Endothelial cell of umbilical vein (primary cell): ENCODE measurements at regions not wholly inside any gene's neighbourhood (a gene's known extent, or its start where the extent isn't known, plus 50 kb on each side); places are given as distances from the start of the nearest gene placed in this dataset.

ENCODE experiments used
- BruUV-seq: library from RNA; stranded (reverse); fragments of 400-500 nt; replicated peaks from 2 replicates; lab custom pipeline; 2021; lab: Mats Ljungman, UMichigan
- CTCF ChIA-PET: fragments of 300-600, 350-600 bp; sonication (Branson Sonifier 250); formaldehyde crosslinking; loops from one replicate; lab custom pipeline; 2021; ENCODE audit warnings: antibody characterized with exemption, inconsistent platforms; lab: Charles Lee
- POLR2A ChIA-PET: fragments of 300-600, 350-600 bp; sonication (Branson Sonifier 250); formaldehyde crosslinking; loops from one replicate; lab custom pipeline; 2021; ENCODE audit warnings: antibody characterized with exemption, inconsistent platforms; lab: Charles Lee
- DNase-seq: peaks from one replicate; pipeline ENCODE4 v3.0.0-alpha.2; 2011; ENCODE audit warnings: low read depth, low spot score
- FAIRE-seq: peaks from 2 replicates; lab custom pipeline; 2011; peaks lifted over from hg19 to GRCh38; lab: Jason Lieb, UNC
- H2AFZ ChIP-seq: 2 replicates; pipeline ENCODE4 v1.6.0; 2012; ENCODE audit warnings: low read depth, low read length, control low read depth, inconsistent platforms
- H3K27ac ChIP-seq: 2 replicates; pipeline ENCODE4 v1.5.1; 2011; ENCODE audit warnings: low read depth, mild to moderate bottlenecking, control low read depth, low read length, moderate library complexity; ENCODE audit not compliant: insufficient read depth
- H3K27me3 ChIP-seq, 2 experiments: 2 replicates each; pipeline versions ENCODE4 v1.6.0 to v1.6.1; 2011; ENCODE audit warnings: low read length in 2 of 2, mixed read lengths in 1 of 2; ENCODE audit not compliant: control insufficient read depth in 2 of 2, insufficient read depth in 2 of 2
- H3K36me3 ChIP-seq, 2 experiments: 2 replicates in 1 of 2; 3 replicates in 1 of 2; pipeline ENCODE4 v1.5.1; 2011; ENCODE audit warnings: low read length in 2 of 2, mild to moderate bottlenecking in 1 of 2, moderate library complexity in 1 of 2; ENCODE audit not compliant: control insufficient read depth in 2 of 2, insufficient read depth in 2 of 2; ENCODE audit errors: extremely low read depth in 1 of 2
- H3K4me1 ChIP-seq: 3 replicates; pipeline ENCODE4 v1.5.1; 2011; ENCODE audit warnings: mild to moderate bottlenecking, low read length; ENCODE audit not compliant: control insufficient read depth, insufficient read depth; ENCODE audit errors: extremely low read depth
- H3K4me2 ChIP-seq: 2 replicates; pipeline ENCODE4 v1.6.1; 2011; ENCODE audit warnings: low read length, control low read depth, mixed read lengths; ENCODE audit not compliant: insufficient read depth
- H3K4me3 ChIP-seq, 3 experiments: fragments of 200-600 bp in 1 of 3; sonication (generic), shearing (Covaris generic) in 1 of 3; replicated peaks in 1 of 3; 2 replicates each; pipeline ENCODE4 v1.5.1; 2011 to 2016; ENCODE audit warnings: control low read depth in 3 of 3, low read length in 3 of 3, mild to moderate bottlenecking in 2 of 3, inconsistent platforms in 1 of 3, low read depth in 1 of 3, moderate library complexity in 1 of 3; ENCODE audit not compliant: insufficient read depth in 1 of 3
- H3K79me2 ChIP-seq: 2 replicates; pipeline ENCODE4 v1.6.0; 2012; ENCODE audit warnings: low read length, inconsistent platforms; ENCODE audit not compliant: control insufficient read depth, insufficient read depth
- H3K9ac ChIP-seq: replicated peaks from 2 replicates; pipeline ENCODE3; 2011; ENCODE audit warnings: low read length, control low read depth; ENCODE audit not compliant: insufficient read depth; ENCODE audit errors: extremely low read depth
- H3K9me1 ChIP-seq: replicated peaks from 3 replicates; pipeline ENCODE4 v1.6.0; 2011; ENCODE audit warnings: mild to moderate bottlenecking, low read length; ENCODE audit not compliant: control insufficient read depth, insufficient read depth; ENCODE audit errors: extremely low read depth
- H3K9me3 ChIP-seq: replicated peaks from 2 replicates; pipeline ENCODE4 v1.5.1; 2012; ENCODE audit warnings: low read length, inconsistent platforms; ENCODE audit not compliant: control insufficient read depth, insufficient read depth
- H4K20me1 ChIP-seq: replicated peaks from 2 replicates; pipeline ENCODE3; 2011; ENCODE audit warnings: mild to moderate bottlenecking, low read length; ENCODE audit not compliant: control insufficient read depth, insufficient read depth; ENCODE audit errors: extremely low read depth
- EZH2 ChIP-seq: IDR thresholded peaks from 2 replicates; pipeline ENCODE4 v1.6.1; 2012; ENCODE audit warnings: borderline replicate concordance, low read depth, mild to moderate bottlenecking, moderate library complexity, low read length, inconsistent platforms; ENCODE audit not compliant: severe bottlenecking
- FOS ChIP-seq: IDR thresholded peaks from 2 replicates; pipeline ENCODE4 v1.6.1; 2011; ENCODE audit warnings: mild to moderate bottlenecking, low read length, moderate library complexity, borderline replicate concordance; ENCODE audit not compliant: insufficient read depth
- GATA2 ChIP-seq: IDR thresholded peaks from 2 replicates; pipeline ENCODE4 v1.7.0; 2011; ENCODE audit warnings: low read depth, mild to moderate bottlenecking, moderate library complexity, mixed read lengths, low read length; ENCODE audit not compliant: insufficient read length, insufficient read depth
- JUN ChIP-seq: IDR thresholded peaks from 2 replicates; pipeline ENCODE4 v1.6.1; 2011; ENCODE audit warnings: borderline replicate concordance, low read depth; ENCODE audit not compliant: insufficient read length, insufficient read depth
- MAX ChIP-seq: IDR thresholded peaks from 2 replicates; pipeline ENCODE4 v1.6.1; 2011; ENCODE audit not compliant: insufficient read depth, insufficient read length
- MYC ChIP-seq: IDR thresholded peaks from one replicate; pipeline ENCODE4 v1.6.1; 2011; ENCODE audit warnings: mild to moderate bottlenecking, low read depth, low read length
- POLR2A ChIP-seq: IDR thresholded peaks from 2 replicates; pipeline ENCODE4 v1.6.1; 2012; ENCODE audit warnings: low read depth, mild to moderate bottlenecking, control low read depth, low read length
- POLR2AphosphoS5 ChIP-seq: IDR thresholded peaks from 2 replicates; pipeline ENCODE4 v1.6.1; 2012; ENCODE audit warnings: low read depth, mild to moderate bottlenecking, control low read depth, low read length, moderate library complexity; ENCODE audit not compliant: insufficient read depth
- dilution Hi-C: fragments of 300-500 bp; cut with MboI; formaldehyde crosslinking; loops from one replicate; pipeline ENCODE4 v1.15.0; 2019; ENCODE audit warnings: low sequenced_read_pairs; ENCODE audit not compliant: extremely low pct_ligation_motif_present
- intact Hi-C: fragments of 100-400 bp; cut with micrococcal nuclease; formaldehyde crosslinking; loops from one replicate; pipeline ENCODE4 v1.10.0; 2022
- TF ChIP-seq, protein P1 (sequence below), 2 donors: IDR thresholded peaks; 1 replicate in 1 of 2; 2 replicates in 1 of 2; pipeline ENCODE4 v1.5.1; 2011; ENCODE audit warnings: low read length in 2 of 2, mild to moderate bottlenecking in 2 of 2, moderate library complexity in 2 of 2, control low read depth in 1 of 2, inconsistent platforms in 1 of 2, low read depth in 1 of 2; ENCODE audit not compliant: insufficient read depth in 1 of 2; ENCODE audit errors: extremely low read depth in 1 of 2

DNA sequence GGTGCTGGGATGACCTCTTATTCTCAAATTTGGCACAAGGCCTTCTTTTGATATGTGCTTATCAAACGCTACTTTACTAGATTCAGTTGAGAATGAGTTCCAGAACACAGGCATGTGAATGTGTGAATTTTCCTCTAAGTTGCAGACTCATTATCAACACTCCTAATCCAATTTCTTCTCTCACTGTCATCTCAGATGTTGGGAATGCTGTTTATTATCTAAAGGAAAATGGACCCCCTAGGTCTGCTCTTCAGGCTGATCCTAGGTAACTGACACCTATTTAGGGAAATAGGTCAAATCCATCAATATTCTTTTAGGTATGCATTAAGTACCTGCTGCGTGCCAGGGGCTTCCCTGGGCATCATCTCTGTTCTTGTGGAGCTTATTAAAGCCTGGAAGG is 215.0 kb upstream of the NOX3 start:
- BruUV-seq, result no TSS peak
- Histone ChIP-seq H3K27ac (no peak overlapping the region), H3K9ac (no peak overlapping the region), H3K79me2 (no peaks in the 10 kb centered on the region), H3K4me2 (no peak overlapping the region), H3K9me3 (no peaks in the 10 kb centered on the region), H3K4me3 (no peak overlapping the region), H3K4me1 (no peaks in the 10 kb centered on the region), H4K20me1 (no peaks in the 10 kb centered on the region), H2AFZ (no peak overlapping the region), H3K9me1 (no peaks in the 10 kb centered on the region), H3K27me3 (peaks cover 0 to 2% of the 10 kb centered on the region in 2 experiments), H3K36me3 (no peaks in the 10 kb centered on the region)
- TF ChIP-seq, protein P1, sequence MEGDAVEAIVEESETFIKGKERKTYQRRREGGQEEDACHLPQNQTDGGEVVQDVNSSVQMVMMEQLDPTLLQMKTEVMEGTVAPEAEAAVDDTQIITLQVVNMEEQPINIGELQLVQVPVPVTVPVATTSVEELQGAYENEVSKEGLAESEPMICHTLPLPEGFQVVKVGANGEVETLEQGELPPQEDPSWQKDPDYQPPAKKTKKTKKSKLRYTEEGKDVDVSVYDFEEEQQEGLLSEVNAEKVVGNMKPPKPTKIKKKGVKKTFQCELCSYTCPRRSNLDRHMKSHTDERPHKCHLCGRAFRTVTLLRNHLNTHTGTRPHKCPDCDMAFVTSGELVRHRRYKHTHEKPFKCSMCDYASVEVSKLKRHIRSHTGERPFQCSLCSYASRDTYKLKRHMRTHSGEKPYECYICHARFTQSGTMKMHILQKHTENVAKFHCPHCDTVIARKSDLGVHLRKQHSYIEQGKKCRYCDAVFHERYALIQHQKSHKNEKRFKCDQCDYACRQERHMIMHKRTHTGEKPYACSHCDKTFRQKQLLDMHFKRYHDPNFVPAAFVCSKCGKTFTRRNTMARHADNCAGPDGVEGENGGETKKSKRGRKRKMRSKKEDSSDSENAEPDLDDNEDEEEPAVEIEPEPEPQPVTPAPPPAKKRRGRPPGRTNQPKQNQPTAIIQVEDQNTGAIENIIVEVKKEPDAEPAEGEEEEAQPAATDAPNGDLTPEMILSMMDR (IDR thresholded peaks at IDR 0.05; ENCODE audit: extremely low read depth in 1 of 2, insufficient read depth in 1 of 2, low read depth in 1 of 2, low read length in 2 of 2), result no peak
- TF ChIP-seq JUN, result no peak
- TF ChIP-seq MYC, result no peak
- no peak for TF ChIP-seq MAX
- no peak for TF ChIP-seq POLR2AphosphoS5
- TF ChIP-seq FOS, result no peak
- no peak for TF ChIP-seq GATA2
- TF ChIP-seq POLR2A, result no peak
- TF ChIP-seq EZH2, result no peak
- no peak for FAIRE-seq
- POLR2A ChIA-PET, result no interaction called here
- dilution Hi-C loops, result no loop called here
- intact Hi-C loops, result no loop called here
- DNase-seq, result no peak
- CTCF ChIA-PET, result interaction anchor here (1.1 kb wide), 1 partner anchor 14 kb away, joined by 3 read pairs; no protein-coding TSS in a partner anchor
